ENCODE measurements at regions not wholly inside any gene's neighbourhood (a gene's known extent, or its start where the extent isn't known, plus 50 kb on each side); places are given as distances from the start of the nearest gene placed in this dataset.

GRCh38 chr5:74152625-74153254 is 487.8 kb downstream of the ENC1 start:
- no peak for DNase-seq (ENCODE audit: low spot score)

DNA sequence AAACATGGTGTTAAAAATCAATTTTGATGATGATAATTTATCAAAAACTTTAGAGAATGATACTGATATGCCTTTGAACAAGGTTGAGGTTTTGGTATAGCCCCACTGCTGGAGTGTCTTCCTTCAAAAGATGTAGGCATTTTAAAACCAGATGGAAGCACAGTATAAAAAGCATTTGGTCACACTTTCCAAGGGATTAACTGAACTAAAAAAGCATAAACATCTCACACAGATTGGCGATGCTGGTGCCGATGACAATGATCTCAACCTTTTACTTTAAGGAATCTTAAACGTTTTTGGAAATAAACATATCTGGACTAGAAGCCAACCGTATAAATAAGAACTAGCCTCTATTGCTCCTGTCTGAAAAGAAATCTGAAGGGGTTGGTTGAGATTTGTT is 488.4 kb downstream of the ENC1 start:
- DNase-seq (ENCODE audit: low spot score) = no peak

DNA sequence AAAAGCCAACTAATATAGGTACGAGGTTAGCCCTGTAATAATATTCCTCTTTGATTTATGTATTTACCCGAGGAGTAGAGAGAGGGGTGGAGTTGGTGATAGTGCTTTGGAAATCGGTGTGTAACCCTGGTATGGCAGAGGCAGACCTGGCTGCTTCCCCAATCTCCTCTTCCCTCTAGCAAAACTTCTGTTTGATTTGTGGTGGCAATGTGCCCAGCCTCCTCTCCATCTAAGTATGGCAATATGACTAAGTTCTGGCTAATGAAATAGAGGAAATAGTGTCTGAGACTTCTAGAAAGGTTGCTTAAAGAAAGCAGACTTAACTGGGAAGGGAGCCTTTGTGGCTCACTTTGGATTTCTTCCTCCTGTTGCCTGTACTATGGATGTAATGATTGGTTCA is 491.1 kb downstream of the ENC1 start:
- no peak for DNase-seq (ENCODE audit: low spot score)

DNA sequence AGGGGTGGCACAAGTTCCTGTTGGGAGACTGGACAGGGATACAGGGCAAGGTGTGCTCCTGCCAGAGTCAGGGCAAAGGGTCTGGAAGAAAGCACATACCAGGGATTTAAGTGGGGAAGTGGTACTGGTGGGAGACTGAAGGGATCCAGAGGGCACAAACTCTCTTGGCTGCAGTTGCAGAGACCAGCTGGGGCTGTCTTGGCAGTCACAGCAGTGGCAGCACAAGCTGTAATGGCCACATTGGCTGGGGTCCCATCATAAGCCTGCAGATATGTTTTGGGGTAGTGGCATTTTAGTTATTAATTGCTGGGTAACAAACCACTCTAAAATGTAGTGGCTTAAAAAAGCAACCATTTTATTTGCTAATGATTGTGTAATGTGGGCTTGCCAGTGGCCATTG is 492.2 kb downstream of the ENC1 start:
- DNase-seq (ENCODE audit: low spot score) = no peak

GRCh38 chr5:74146796-74147195 is 493.7 kb downstream of the ENC1 start:
- no peak for DNase-seq (ENCODE audit: low spot score)

- DNase-seq (ENCODE audit: low spot score) = no peak
Observed at GRCh38 chr5:74145951-74146350, 494.6 kb downstream of the ENC1 start.

GRCh38 chr5:74143721-74144330 is 496.7 kb downstream of the ENC1 start:
- no peak for DNase-seq (ENCODE audit: low spot score)

- DNase-seq (ENCODE audit: low spot score) = no peak
Observed at GRCh38 chr5:74143151-74143550, 497.4 kb downstream of the ENC1 start.

DNA sequence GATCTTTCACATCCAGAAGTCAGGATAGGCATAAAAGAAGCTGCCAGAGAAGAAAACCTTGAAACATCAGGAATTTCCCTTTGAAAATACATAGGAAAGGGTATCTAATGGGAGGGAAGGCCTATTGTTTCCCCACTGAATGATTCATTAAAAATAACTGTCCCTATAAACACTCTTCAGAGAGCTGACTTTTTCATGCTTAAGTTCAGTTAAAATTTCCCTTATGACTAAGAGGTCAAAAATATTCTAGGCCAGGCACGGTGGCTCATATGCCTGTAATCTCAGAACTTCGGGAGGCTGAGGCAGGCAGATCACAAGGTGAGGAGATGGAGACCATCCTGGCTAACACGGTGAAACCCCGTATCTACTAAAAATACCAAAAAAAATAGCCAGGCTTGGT is 499.5 kb downstream of the ENC1 start:
- no peak for DNase-seq (ENCODE audit: low spot score)

GRCh38 chr5:74140409-74140808 is 500.1 kb downstream of the ENC1 start:
- no peak for DNase-seq (ENCODE audit: low spot score)

DNA sequence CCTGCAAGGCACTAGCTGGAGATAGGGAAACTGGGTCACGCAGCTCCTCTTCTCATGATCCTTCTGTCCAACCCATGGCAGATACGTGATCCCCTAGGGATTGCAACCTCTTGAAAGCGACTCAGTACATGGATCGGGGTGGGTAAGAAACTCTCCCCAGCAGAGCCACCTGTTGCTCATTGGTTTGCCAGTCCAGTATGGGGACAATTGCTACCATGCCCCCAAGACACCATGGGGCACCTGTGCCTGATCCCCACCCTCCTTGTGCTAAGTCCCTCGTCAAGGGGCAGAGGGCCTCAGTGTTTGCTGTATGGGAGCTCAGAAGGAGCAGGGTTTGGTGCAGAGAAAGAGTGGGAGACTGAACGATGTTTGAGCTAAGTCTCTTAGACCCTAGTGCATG is 500.9 kb downstream of the ENC1 start:
- DNase-seq (ENCODE audit: low spot score) = no peak

DNA sequence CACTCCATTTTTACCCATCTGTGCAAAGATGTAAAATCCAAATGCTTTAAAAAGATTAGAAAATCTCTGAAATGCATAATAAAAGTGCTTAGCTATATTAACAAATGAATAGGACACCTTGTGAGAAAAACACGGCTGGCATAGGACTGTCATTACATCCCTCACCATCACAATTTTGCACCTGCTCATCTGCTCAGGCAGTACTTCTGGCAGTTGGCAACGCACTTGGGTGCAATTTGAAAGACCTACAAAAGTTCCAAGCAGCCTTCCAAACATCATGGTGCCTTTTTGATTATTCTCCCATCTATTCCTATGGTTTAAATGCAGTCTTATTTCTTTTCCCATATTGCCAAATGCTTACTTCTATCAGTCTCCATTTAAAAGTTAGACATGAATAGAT is 501.8 kb downstream of the ENC1 start:
- no peak for DNase-seq (ENCODE audit: low spot score)

DNA sequence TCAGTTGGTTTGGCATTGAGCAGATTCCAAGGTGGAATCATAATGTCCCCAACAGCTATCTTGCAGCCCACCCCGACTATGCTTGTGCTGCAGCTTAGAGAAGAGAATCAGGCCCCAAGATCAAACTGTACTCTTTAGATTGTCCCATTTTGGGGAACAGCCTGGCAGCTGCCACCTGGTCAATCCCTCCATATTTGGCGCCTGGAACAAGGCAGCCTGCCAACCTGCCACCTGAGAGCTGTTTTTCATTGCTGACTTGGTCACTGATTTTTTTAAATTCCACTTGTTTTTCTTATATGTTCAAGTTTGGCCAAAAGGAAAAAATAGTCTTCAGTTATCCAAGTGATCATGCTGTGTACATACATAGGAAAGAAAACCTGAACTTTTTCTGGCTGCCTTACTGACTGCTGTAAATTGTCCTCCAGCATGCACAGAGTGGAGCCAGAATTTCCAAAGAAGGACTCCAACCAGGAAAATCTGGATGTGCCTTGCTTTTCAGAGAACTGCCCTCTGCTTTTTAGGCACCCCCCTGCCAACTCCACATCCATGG is 504.2 kb downstream of the ENC1 start:
- no peak for DNase-seq (ENCODE audit: low spot score)

DNA sequence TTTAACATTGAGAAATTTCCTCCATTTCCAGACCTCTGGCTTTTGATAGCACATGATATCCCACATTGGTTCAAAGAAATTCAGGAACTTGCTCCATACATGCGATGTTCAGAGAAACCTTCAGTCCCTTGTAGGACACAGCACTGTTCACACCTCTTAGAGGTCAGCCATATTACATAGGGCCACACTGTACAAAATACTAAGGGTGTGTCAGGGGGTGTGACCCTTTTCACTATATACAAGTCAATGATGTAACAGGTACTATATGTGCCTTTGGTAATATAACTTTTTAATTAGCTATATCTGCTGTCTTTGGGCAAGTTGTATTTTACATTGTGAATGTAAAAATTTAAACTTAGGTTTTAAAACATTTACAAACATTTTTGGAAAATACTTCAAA is 505.5 kb downstream of the ENC1 start:
- DNase-seq (ENCODE audit: low spot score) = no peak

GRCh38 chr5:74132485-74132884 is 506.5 kb downstream of the ARHGEF28 start:
- no peak for DNase-seq (ENCODE audit: low spot score)

GRCh38 chr5:74131250-74131649 is 505.3 kb downstream of the ARHGEF28 start:
- no peak for DNase-seq (ENCODE audit: low spot score)

- no peak for DNase-seq (ENCODE audit: low spot score)
Observed at GRCh38 chr5:74130155-74130897, 504.3 kb downstream of the ARHGEF28 start.

GRCh38 chr5:74127381-74128320 is 501.7 kb downstream of the ARHGEF28 start:
- DNase-seq (ENCODE audit: low spot score) = no peak

- no peak for DNase-seq (ENCODE audit: low spot score)
Observed at GRCh38 chr5:74126294-74126693, 500.3 kb downstream of the ARHGEF28 start.

- DNase-seq (ENCODE audit: low spot score) = no peak
Observed at GRCh38 chr5:74124826-74125225, 498.8 kb downstream of the ARHGEF28 start.

DNA sequence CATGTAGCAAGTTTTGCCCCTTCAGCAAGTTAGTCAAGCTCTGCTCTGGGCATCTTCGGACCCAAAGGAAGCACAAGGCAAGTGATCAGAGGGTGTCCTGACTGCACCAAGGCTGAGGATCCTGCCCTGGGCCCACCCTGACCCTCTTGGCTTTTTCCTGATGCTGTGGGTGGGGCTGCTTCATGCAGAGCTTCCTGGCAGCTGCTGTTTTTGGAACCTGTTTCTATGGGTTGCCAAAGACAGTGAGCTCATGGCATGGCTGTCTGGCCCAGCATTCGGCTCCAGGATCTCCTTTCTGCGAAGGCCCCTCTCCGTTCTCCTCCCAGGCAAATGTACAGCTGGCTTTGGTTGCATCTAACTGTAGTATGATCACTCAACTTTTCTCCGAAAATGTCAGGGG is 497.9 kb downstream of the ARHGEF28 start:
- DNase-seq (ENCODE audit: low spot score) = no peak

GRCh38 chr5:74122979-74123590 is 497.1 kb downstream of the ARHGEF28 start:
- no peak for DNase-seq (ENCODE audit: low spot score)
